ENCODE measurements at regions not wholly inside any gene's neighbourhood (a gene's known extent, or its start where the extent isn't known, plus 50 kb on each side); places are given as distances from the start of the nearest gene placed in this dataset.

DNA sequence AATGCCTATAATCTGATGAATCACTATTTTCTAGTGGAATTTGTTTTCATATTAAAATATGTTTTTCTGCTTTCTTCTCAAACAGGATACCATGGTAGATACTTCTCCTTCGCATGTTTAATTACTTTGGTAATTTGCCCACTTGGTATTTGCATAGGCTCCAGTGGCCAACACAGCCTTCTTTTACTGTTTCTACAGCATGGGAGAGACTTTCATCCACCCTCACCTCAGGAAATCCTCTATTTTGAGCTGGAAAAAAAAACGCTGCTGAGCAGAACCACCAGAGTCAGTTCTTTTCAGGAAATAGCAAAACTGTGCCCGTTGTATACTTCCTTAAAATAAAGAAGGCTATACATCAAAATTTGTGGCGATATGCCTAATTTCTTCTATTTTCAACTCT, 213.3 kb downstream of the MDFIC start:
- DNase-seq (no peak), ATAC-seq (no peak)
- peaks cover 0 to 11% (median 0%) of the 10 kb centered on the region in 9 donors for H3K9me3 Mint-ChIP-seq

DNA sequence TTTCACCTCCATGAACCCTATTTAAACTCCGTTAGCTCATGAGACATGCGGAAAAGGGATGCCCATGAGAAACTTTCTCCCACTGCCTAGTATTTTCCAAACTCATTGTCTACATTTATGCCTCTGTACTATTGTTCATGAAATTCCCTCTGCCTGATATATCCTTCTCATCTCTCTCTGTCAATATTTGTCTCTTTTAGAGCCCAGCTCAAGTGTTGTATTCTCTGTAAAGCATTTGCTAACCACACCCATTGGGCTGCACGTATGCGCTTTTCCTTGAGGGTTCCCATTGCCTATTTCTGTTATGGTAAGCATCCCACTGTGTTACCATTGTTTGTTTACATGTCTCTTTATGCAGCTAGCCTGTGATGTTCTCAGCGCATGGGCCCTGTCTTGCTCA, 211.4 kb downstream of the MDFIC start:
- peaks cover 0 to 11% (median 0%) of the 10 kb centered on the region in 9 donors for H3K9me3 Mint-ChIP-seq
- peak overlapping the region in 1 of 10 donors; percentile 33 for H3K27ac Mint-ChIP-seq
- H3K4me1 Mint-ChIP-seq = peaks cover 2 to 20% (median 9%) of the 10 kb centered on the region in 4 donors
- DNase-seq = no peak
- H3K27me3 Mint-ChIP-seq = no peaks in the 10 kb centered on the region
- no peak overlapping the region for H3K4me3 Mint-ChIP-seq
- POLR2A ChIA-PET = no interaction called here
- no peaks in the 10 kb centered on the region for H3K36me3 Mint-ChIP-seq
- no peak for ATAC-seq

More for the DNA sequence above, 213.3 kb downstream of the MDFIC start:
- no peaks in the 10 kb centered on the region for H3K27me3 Mint-ChIP-seq
- no peaks in the 10 kb centered on the region for H3K36me3 Mint-ChIP-seq
- peak overlapping the region in 1 of 10 donors; percentile 33 for H3K4me3 Mint-ChIP-seq
- POLR2A ChIA-PET = no interaction called here
- H3K27ac Mint-ChIP-seq = no peak overlapping the region
- peaks cover 2 to 20% (median 9%) of the 10 kb centered on the region in 4 donors for H3K4me1 Mint-ChIP-seq

DNA sequence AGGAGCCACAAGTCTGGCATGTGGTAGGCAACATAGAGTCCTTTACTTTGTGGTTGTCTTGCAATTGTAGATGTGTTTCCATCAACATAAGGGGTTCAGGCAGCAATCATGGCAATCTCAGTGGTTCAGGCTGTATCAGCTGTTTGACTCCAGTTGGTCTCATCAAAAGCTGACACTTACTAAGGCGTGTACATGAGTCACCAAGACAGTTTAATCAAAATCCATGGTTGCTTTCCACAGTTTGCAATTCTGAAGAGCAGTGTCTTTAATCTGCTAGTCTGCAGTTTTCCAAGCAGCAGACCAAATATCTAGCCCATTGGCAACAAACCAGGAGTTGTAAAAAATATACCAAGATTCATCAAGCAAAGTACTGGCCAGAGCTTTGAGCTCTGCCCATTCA, 210.2 kb downstream of the MDFIC start:
- ATAC-seq (no peak), DNase-seq (no peak)
- Mint-ChIP-seq H3K27me3 (no peaks in the 10 kb centered on the region), H3K4me3 (no peak overlapping the region), H3K36me3 (no peaks in the 10 kb centered on the region), H3K27ac (no peak overlapping the region), H3K4me1 (peaks cover 2 to 20% (median 8%) of the 10 kb centered on the region in 4 donors), H3K9me3 (peaks cover 0 to 11% (median 0%) of the 10 kb centered on the region in 9 donors)
- POLR2A ChIA-PET = no interaction called here

DNA sequence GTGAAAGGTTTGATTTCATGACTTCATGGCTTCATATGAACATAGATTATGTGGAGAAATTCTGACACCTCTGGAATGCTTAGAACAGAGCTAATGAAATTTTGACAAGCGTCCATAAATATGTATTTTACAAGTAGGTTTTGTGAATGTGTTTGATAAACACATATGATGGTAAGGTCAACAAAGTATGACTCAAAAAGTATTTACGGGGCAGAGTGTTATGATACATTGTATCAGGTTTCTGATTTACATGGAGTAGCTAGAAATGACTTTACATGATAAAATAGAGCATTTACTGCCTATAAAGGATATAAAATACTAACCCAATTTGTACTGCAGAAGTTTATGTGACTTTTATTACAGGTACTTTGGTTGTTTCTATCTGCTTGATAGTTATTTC, 206.3 kb downstream of the MDFIC start:
- Mint-ChIP-seq H3K27ac (no peak overlapping the region), H3K4me3 (no peak overlapping the region), H3K36me3 (no peaks in the 10 kb centered on the region), H3K27me3 (no peaks in the 10 kb centered on the region), H3K9me3 (peaks cover 0 to 5% (median 0%) of the 10 kb centered on the region in 9 donors), H3K4me1 (no peaks in the 10 kb centered on the region)
- DNase-seq = no peak
- no peak for ATAC-seq
- POLR2A ChIA-PET = no interaction called here

DNA sequence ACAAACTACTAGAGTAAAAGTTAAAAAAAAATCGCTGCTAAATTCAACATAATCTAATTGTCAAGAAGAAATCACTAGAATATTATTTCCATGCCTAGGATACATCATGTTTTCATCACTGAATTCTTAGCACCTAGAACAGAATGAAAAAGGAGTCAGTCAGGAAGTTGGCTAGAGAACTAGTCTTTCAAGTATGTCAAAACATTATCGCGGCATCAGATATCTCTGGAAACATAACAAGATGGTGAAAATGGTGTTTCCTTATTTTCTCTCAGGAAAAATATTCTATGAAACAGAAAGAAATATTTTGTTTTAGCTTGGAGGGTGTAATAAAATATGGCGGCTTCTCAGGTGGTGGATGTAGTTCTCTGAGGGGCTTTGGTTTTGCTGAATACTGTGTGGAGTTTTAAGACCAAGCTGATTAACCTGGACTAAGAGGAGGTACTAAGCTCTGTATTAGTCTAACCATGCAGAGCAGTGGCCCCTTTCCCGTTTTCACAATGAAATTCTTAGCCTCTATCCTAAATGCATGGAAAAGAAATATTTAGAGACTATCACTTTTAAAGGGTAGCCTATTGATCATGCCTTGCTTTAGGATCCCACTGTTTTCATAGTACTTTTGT, 205.6 kb downstream of the MDFIC start:
- peaks cover 0 to 1% (median 0%) of the 10 kb centered on the region in 9 donors for H3K9me3 Mint-ChIP-seq
- no peak overlapping the region for H3K27ac Mint-ChIP-seq
- no peaks in the 10 kb centered on the region for H3K36me3 Mint-ChIP-seq
- DNase-seq (no peak), ATAC-seq (no peak)
- peaks cover 0 to 1% (median under 1%) of the 10 kb centered on the region in 4 donors for H3K4me1 Mint-ChIP-seq
- H3K4me3 Mint-ChIP-seq = no peak overlapping the region
- no peaks in the 10 kb centered on the region for H3K27me3 Mint-ChIP-seq
- POLR2A ChIA-PET = no interaction called here

DNA sequence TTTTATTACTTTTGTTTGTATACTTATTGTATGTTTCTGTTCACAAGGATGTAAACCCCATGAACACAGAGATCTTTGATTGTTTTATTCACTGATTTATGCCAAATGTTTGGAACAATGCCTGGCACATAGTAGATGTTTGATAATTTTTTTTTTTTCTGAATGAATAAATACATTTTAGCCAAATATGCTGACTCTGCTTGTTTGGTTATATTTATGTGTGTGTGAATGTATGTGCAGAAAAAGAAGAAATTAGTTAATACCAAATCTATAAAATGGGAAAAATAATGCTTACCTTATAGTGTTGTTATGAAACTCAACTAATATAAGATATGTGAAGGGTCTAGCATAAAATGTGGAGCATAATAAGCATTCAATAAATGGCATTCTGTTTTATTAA, 203.9 kb downstream of the MDFIC start:
- no peaks in the 10 kb centered on the region for H3K27me3 Mint-ChIP-seq
- no peak overlapping the region for H3K4me3 Mint-ChIP-seq
- no peaks in the 10 kb centered on the region for H3K36me3 Mint-ChIP-seq
- H3K9me3 Mint-ChIP-seq = no peaks in the 10 kb centered on the region
- POLR2A ChIA-PET = no interaction called here
- H3K27ac Mint-ChIP-seq = no peak overlapping the region
- peaks cover 0 to 7% (median 3%) of the 10 kb centered on the region in 4 donors for H3K4me1 Mint-ChIP-seq
- DNase-seq = no peak
- no peak for ATAC-seq

DNA sequence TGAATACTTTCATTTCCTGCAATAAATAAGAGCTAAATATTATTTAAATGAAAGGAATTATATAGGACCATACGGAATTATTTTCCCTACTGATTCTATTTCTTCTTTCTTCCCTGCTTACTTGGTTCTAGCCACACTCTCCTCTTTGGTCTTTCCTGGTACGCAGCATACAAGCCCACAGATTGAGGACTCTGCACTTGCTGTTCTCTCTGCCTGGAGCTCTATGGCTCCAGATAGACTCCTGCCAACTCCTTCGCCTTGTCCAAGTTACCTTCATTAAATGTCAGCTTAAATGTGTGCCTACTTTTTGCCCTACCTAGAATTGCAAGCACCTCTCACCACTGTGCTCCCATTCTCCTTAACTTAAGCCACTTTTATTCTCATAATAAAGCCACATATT, 203.4 kb downstream of the MDFIC start:
- POLR2A ChIA-PET = no interaction called here
- Mint-ChIP-seq H3K27ac (no peak overlapping the region), H3K36me3 (no peaks in the 10 kb centered on the region), H3K4me3 (no peak overlapping the region), H3K9me3 (no peaks in the 10 kb centered on the region), H3K27me3 (no peaks in the 10 kb centered on the region), H3K4me1 (peaks cover 0 to 7% (median 3%) of the 10 kb centered on the region in 4 donors)
- ATAC-seq (no peak), DNase-seq (no peak)

DNA sequence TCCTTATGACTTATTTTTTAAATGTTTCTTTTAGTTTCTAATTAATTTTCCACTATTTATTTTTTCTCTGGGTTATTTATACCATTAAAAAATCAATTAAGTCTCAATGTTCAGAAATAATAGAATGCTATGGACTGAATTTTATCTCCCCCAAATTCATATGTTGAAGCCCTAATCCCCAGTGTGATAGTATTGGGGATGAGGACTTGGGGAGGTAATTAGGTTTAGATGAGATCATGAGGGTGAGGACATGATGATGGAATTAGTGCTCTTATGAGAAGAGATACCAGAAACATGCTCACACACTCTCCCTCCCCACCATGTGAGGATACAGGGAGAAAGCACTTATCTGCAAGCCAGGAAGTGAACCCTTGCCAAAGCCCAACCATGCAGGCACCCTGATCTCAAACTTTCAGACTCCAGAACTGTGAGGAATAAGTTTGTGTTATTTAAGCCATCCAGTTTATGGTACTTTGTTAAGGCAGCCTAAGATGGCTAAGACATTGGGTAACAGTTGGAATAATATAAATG, 202.6 kb downstream of the MDFIC start:
- POLR2A ChIA-PET = no interaction called here
- Mint-ChIP-seq H3K4me3 (no peak overlapping the region), H3K9me3 (no peaks in the 10 kb centered on the region), H3K27ac (no peak overlapping the region), H3K36me3 (no peaks in the 10 kb centered on the region), H3K27me3 (no peaks in the 10 kb centered on the region), H3K4me1 (peaks cover 0 to 7% (median 3%) of the 10 kb centered on the region in 4 donors)
- DNase-seq (no peak), ATAC-seq (no peak)

DNA sequence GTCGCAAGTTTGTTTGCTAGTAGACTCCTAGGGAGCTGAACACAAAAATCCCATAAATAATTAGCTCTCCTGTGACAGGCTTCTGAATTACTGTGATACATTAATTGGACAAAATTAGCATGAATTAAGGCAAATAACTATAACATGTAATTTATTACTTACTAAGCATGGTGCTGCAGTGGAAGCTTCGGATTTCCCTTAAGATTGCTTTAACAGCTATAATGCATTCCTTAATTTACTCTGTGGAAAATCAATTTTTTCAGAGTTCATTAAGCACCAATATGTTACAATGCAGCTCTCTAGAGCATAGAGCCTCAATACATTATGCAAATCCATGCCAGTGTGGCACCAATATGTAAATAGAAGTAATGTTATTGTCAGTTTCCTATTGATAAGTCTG, 201.5 kb downstream of the MDFIC start:
- Mint-ChIP-seq H3K27ac (no peak overlapping the region), H3K4me1 (peaks cover 0 to 7% (median 3%) of the 10 kb centered on the region in 4 donors), H3K36me3 (no peaks in the 10 kb centered on the region), H3K4me3 (no peak overlapping the region), H3K27me3 (no peaks in the 10 kb centered on the region), H3K9me3 (no peaks in the 10 kb centered on the region)
- POLR2A ChIA-PET = no interaction called here
- DNase-seq (no peak), ATAC-seq (no peak)

DNA sequence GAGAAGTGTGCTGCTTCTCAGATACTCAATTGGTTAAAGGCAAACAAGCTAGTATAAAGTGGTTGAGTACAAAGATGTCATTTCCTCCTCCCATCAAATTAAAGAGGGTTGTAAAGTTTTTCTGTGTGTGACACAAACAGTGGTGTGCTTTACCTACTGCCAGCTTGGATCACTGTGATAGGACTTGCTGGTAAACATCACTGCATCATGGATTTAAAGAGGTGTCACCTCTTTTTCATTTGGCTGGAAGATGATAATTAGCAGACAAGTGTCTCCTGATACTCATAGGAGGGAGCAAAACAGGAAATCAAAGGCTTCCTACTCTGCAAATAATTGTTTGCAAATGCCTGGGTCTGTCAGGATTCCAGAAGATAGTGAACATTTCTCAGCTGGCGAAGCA, 200.5 kb downstream of the MDFIC start:
- Mint-ChIP-seq H3K9me3 (no peaks in the 10 kb centered on the region), H3K27ac (no peak overlapping the region), H3K36me3 (no peaks in the 10 kb centered on the region), H3K4me1 (peaks cover 0 to 7% (median 3%) of the 10 kb centered on the region in 4 donors), H3K27me3 (no peaks in the 10 kb centered on the region), H3K4me3 (no peak overlapping the region)
- ATAC-seq (no peak), DNase-seq (no peak)
- POLR2A ChIA-PET = no interaction called here

DNA sequence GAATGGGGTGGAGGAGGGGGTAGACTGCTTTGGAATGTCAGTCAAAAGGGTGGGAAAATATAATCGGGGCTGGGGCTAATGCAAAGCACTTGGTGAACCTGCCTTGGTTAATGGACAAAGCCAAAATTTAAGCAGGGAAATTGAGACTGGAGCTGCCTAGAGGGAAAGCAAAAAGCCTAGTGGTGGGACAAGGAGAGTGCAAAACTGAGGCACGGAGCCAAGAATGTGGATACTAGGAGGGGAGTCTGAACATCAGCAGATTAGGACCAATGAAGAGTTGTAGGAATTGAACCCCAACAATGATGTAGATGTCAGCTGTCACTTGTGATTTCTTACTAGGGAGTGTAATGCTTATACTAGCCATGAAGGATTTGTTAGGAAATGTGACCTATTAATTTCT, 195.9 kb downstream of the MDFIC start:
- POLR2A ChIA-PET = no interaction called here
- ATAC-seq = no peak

DNA sequence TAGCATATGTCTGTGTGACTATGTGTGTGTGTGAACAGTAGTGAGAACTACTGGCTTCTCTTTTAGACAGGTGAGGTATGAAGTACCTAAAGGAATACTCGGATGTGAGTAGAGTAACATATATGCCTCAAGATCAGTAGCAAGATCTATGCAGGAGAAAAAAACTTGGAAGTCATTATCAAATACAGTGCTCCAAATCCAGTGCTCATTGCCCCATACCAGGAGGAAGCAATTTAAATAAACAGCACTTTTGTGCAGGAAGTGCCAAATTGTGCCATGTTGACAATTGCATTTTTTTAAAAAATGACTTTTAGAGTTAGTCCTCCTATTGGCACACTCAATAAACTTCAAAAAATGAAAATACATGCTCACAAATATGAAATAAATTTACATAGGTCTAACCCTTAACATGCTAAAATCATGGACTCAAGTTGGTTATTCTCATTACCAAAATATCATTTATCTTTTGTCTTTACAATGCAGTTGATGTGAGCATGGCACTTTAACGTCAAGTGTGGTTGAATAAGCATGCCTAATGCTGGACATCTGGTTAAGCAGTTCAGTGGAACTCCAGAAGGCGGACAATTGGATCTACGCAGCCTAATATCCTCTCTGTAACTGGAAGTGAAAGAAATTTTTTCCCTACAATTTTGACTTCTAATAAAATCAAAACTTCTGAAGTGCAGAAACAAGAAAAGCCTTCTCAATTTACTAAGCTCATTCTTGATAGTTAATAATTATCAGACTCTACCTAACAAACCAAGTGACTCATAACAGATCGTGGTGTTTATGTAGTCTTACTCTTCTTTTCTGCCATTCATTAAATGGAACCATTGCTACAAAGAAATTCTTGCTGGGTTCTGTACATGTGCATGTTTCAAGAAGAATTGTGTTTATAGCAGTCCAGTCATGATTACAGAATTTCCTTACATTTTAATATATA, 195.2 kb downstream of the MDFIC start:
- DNase-seq = no peak
- H3K9me3 Mint-ChIP-seq = peaks cover 0 to 4% (median 0%) of the 10 kb centered on the region in 9 donors
- H3K27me3 Mint-ChIP-seq = peaks cover 0 to 5% (median 0%) of the 10 kb centered on the region in 5 donors
- no peak overlapping the region for H3K27ac Mint-ChIP-seq
- no peak overlapping the region for H3K4me3 Mint-ChIP-seq
- ATAC-seq = no peak
- H3K4me1 Mint-ChIP-seq = peaks cover 0 to 1% (median 0%) of the 10 kb centered on the region in 4 donors
- no peaks in the 10 kb centered on the region for H3K36me3 Mint-ChIP-seq
- POLR2A ChIA-PET = no interaction called here

More for the DNA sequence above, 195.9 kb downstream of the MDFIC start:
- Mint-ChIP-seq H3K36me3 (no peaks in the 10 kb centered on the region), H3K27ac (no peak overlapping the region), H3K4me3 (no peak overlapping the region), H3K9me3 (peaks cover 0 to 4% (median 0%) of the 10 kb centered on the region in 9 donors), H3K27me3 (peaks cover 0 to 5% (median 0%) of the 10 kb centered on the region in 5 donors), H3K4me1 (peaks cover 0 to 7% (median 3%) of the 10 kb centered on the region in 4 donors)
- DNase-seq = no peak

DNA sequence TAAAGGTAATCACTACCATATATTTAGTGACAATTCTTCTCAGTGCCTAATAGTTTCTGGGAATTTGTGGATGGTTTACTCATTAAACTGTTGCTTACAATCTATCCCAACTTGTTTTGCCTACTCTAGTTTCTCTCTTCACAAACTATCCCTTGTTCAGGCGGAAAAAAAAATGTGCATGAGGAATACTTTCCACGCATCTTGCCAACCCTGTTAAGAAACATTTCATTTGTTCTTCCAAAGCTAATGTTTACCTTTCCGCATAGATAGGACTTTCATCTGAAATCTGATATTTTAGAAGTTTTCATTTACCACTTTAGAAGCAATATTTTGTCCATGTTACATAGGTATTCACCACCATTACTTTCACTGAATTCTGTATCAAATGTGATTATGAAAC, 191.9 kb downstream of the MDFIC start:
- Mint-ChIP-seq H3K27me3 (peaks cover 0 to 5% (median 0%) of the 10 kb centered on the region in 5 donors), H3K36me3 (no peaks in the 10 kb centered on the region), H3K9me3 (peaks cover 0 to 4% (median 0%) of the 10 kb centered on the region in 9 donors), H3K4me3 (no peak overlapping the region), H3K27ac (no peak overlapping the region), H3K4me1 (no peaks in the 10 kb centered on the region)
- no peak for ATAC-seq
- POLR2A ChIA-PET = no interaction called here
- no peak for DNase-seq

All from naive thymus-derived CD8-positive, alpha-beta T cell (primary cell).